ENCODE measurements at regions not wholly inside any gene's neighbourhood (a gene's known extent, or its start where the extent isn't known, plus 50 kb on each side); places are given as distances from the start of the nearest gene placed in this dataset.
A peak's percentile ranks its signal among the peaks of the same experiment; 100 is the strongest.

GRCh38 chr6:14066782-14067406 is 50.7 kb upstream of the CD83 start:
- DNase-seq: peak; percentile 69

- DNase-seq: no peak
These were observed 49.9 kb upstream of the CD83 start for GRCh38 chr6:14067656-14068055.
